ENCODE measurements at regions not wholly inside any gene's neighbourhood (a gene's known extent, or its start where the extent isn't known, plus 50 kb on each side); places are given as distances from the start of the nearest gene placed in this dataset.

DNA sequence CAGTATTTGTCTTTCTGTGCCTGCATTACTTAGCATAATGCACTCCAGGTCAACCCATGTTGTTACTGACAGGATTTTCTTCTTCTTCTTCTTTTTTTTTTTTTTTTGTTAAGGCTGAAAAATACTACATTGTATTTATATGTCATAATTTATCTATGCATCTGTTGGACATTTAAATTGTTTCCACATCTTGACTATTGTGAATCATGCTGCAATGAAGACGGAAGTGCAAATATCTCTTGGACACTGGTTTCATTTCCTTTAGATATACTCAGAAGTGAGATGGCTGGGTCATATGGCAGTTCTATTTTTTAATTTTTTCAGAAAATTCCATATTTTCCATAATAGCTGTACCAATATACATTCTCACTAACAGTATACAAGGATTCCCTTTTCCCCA is 272.7 kb upstream of the PMFBP1 start:
- DNase-seq: no peak

DNA sequence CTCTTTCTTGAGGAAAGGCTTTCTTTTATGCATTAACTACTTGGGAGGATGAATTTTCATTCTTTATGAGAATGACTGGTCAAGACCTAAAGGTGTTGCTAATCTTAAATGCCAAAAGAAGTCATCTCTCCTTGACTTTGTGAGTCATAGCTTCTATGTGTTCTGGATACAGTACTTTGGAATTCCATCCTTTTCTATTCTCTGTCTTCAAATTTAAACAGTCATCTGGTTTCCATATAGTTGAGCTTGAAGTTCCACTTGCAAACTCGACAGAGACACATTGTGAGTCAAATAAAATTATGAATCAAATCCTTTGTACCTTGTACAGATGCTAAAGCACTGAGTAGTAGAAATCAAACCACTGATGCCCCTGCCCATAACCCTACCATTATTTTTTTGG is 271.9 kb upstream of the PMFBP1 start:
- no peak for DNase-seq

DNA sequence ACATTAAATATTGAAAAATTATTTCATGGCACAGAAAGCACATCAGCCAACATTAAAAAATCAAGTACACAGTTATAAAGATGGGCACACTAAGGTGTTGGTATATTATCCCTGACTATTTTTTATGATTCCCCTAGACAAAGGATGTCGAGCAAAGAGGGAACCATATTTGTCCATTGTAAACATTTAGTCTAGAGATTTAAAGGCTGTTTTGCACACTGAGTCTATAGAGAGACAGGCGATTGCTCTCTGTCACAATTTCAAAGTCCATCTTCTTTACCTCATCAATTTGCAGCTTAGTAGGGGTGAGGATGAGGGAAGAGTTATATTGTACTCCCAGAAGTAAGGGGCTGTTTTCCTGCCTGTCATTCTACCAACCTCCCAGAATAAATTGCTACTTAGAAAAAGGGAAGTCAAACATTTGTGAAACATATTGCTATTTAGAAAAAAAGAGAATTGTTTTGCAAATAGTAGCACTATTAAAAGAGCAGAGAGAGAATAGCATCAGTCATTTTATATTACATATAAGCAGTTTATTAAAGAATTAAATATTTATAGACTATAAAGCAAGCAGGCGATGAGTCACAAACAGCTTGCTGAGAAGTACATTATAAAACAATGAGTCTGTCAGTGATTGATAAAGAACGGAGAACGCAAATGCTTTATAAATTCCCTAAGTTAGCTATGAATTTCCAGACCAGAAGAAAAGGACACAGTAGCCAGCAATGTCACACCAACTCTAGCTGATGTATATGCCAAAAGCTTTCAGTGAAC is 270.6 kb upstream of the PMFBP1 start:
- DNase-seq: no peak

DNA sequence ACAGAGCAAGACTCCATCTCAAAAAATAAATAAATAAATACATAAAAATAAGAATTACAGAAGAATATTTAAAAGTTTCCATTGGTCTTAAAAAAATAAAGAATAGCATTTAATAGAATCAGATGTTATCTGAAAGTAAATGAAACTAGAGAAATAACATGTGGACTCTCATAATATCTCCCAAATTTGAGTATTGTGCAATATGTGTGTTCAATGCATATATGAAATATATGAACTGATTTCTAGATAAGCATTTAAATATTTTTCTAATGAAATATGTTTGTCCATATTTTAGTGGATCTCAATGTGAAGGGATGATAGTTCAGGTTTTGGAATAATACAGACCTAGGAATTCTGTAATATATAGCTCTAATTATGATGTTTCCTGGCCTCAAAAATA is 265.9 kb upstream of the PMFBP1 start:
- no peak for DNase-seq

DNA sequence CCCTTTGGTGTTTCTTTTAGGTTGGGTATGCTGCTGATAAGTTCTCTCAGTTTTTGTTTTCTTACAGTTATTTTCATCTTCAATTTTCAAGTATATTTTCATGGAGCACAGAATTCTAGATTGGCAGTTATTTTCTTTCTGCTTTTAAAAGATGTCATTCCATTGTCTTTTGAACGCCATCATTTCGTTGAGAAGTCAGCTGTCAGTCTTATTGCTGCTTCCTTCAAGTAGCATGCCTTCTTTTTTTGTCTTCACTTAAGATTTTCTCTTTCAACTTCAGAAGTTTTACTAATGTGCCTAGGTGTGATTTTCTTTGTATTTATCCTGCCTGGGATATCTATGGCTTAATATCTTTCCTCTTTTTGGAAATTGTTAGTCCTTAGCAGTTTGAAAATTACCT is 262.2 kb upstream of the PMFBP1 start:
- DNase-seq: no peak

DNA sequence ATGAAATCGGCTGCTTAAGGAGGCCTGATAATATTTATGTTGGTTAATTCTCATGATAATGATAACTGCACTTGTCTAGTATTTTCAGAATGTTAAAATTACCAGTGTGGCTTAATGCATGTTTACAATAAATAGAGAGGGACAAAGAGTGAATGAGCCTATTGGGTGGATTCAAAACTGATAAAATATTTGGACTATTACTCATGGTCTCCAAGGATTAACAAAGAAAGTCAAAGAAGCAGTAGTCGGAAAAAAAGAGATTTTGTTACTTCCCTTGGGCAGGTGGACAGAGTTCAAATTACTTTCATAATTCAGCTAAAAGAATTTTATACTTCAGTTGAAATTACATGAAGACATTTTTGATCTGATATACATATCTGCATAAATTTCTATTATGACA is 258.2 kb upstream of the PMFBP1 start:
- no peak for DNase-seq

DNA sequence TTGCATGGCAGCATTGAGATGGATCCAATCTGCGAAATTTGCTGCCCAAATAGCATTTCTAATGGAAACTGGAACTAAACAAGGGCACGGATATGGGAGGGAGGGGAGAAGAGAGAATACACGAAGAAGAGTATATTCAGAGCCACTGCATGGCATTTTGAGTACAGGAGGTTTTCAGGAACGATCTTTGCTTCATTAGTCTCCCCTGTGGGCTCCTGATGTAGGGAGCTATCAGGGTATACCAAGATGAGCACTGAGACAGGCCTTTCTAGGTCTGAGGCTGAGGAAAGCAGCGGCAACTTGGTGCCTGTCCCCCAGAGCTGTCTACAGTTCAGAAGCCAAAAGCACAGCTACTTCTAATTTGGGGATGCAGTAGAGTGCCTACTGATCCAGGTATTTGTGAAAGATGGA is 257.7 kb upstream of the PMFBP1 start:
- DNase-seq: no peak

DNA sequence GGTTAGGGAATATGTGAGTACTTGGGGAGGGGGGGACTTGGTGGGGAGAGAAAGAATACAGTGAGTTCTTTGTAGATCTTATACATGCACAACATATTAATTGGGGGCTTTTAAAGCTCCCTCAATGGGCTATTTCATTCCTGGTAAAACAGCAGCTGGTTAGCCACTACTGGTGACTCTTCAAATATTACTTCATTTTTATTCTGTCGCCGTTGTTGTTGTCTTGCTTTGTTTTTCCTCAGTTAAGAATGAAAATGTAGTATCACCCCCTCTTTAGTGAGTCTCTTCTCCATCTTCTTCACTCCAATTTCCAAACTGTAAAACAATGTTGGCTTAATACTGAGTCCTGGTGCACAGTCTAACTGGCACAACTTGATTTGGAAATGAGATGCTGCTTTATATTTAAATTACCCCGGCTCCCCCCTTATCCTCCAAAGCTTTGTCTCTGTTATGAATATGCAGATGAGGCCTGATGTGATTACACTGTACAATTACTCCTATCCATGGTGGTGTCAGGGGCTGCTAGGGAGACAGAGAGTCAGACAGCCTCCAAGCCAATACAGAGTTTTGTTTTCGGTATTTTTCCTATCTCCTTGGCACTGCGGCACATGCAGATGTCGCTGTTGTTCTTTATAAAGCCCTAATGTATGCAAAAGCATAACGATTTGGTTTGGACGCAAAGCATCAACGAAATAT is 256.9 kb upstream of the PMFBP1 start:
- DNase-seq: peak in 1 of 2 experiments; percentile 5

DNA sequence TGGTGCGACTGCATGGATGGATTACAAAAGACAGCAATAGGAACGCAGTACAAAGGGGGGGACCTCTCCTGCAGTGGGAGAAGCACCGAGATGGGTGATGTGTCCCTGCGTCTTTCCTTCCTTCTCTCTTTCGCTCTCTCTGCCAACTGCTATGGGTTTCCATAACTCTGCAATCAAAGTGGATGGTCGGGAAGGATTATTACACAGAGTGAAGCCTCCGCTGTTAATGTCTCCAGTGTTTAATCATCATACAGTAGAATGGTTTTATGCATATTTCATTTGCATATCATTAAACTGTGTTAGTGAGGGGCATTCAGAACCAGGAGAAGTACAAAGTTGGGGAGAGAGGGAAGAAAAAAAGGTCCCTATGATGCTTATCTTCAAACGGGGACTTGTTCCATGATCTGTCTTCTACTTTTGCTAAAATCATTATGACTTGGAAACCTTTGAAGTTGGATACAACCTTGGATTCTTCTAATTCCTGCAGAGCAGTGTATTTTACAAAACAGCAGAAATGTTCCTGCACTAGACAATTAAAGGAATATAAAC is 255.9 kb upstream of the PMFBP1 start:
- peak in 1 of 2 experiments; percentile 15 for DNase-seq

DNA sequence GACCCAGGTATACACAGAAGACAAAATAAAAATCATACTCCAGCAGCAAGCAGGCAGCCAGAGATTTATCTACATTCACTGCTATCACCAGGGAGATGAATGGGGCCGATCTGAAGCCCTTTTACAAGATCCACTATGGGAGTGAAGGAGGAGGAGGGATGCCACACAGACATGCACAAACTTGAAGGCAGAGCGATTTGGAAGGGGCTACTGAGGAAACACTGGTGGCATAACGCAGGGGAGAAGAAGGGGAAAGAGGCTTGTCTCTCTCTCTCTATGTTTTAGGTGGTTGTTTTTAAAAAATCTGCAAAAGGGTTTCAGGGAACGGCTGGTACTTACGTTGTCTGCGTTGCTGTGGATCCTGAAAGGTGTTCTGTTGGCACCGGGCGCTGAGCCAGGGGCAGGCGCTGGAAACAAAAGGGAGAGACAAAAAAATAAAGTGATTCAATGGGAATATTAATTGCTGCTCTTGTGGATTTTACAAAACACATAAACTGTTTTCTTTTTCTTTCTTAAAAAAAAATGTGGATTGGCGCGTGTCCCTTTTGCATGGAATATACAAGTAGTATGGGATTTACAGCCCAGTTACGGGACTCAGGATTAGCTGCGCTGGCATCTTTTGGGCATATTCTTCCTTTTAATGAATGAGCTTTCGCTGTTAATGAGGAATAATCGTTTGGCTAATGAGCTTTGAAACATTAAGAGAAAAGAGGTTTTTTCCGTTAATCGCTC is 255.3 kb upstream of the PMFBP1 start:
- peak in 1 of 2 experiments; percentile 27 for DNase-seq

DNA sequence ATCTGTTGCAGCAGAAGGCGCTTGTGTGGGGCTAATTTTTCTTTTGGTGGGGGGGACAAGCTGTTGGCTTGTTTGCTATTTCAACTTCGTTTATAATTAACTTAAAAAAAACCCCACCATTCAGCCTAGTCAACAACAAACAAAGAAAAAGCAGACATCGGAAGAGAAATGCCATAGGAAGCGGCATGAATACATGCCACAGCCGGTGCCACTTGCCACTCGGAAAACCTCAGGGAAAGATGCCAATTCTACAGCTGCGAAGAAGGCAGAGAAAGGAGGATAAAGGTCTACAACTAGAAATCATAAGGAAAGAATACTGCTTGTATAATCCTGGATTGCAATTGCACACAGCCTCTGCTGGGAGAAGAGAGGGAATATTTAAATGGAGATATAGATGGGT is 254.4 kb upstream of the PMFBP1 start:
- peak in 1 of 2 experiments; percentile 1 for DNase-seq

DNA sequence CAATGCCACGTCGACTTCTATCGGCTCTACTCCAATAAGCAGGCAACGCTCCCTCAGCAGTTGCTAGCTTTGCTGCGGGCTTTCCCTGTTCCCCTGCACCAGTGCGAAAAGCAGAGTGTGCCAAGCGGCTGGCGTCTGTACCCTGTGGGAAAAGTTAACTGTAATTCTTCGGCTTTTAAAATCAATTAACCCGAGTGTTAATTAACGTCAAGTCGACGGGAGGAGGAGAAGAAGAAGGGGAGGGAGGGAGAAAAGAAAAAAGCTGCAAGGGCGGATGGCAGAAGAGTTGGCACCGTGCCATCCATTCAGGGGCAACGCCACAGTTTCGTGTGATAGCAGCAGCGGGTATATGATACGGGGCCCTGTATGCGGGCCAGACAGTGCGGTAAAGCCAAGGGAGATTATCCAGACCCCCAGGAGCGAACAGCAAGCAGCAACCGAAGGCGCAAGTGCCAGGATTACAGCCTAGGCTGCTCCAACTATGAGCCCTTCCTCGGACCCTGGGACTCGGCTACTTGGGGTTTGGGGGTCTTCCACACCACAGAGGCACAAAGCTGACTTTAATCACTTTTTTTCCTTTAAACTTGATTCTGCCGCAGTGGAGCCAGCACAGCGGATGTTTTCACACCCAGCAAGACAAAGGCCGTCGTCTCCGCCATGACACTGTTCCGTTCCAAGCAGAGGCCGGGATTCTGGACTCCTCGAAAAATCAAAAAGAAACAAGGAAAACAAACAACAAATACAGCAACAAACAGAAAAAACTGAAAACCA is 253.8 kb upstream of the PMFBP1 start:
- DNase-seq: peak in 1 of 2 experiments; percentile 33

DNA sequence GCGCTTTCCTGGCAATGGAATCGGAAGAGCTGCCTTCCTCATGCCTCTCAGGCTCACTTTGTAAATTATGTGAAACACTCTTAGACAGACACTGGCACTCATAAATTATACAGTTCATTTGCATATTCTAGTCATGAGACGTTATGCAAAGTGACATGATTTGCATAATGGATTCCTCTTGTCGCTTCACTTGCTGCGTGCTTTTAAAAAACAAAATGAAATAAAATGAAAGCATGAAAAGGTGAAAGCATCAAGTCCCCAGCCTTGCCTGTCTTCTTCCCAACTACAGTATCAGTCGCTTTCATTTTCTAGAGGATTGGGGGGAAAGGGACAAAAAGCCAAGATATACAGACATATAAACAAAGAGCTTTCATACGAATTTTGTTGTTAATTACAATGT is 252.8 kb upstream of the PMFBP1 start:
- DNase-seq: no peak

DNA sequence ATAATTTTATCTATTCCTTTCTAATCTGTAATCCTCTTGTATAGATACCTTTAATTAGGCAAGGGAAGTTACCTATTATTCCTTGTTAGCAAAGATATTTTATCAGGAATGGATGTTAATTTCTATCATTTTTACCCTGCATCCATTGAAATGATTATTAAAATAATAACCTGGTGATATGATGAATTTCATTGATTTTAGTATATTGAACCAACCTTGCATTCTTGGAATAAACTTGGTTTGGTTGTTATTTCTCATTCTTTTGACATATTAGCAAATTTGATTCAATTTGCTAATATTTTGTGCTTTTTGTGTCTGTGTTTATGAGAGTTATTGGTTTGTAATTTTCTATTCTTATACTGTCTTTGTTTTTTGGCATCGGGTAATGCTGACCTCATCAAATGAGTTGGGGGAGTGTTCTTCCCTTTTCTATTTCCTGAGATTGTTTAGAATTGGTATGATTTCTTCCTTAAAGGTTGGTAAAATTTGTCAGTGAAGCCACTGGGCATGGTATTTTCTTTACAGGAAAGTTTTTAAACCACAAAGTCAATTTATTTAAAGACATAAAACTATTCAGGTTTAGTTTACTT is 250.4 kb upstream of the PMFBP1 start:
- DNase-seq: no peak

DNA sequence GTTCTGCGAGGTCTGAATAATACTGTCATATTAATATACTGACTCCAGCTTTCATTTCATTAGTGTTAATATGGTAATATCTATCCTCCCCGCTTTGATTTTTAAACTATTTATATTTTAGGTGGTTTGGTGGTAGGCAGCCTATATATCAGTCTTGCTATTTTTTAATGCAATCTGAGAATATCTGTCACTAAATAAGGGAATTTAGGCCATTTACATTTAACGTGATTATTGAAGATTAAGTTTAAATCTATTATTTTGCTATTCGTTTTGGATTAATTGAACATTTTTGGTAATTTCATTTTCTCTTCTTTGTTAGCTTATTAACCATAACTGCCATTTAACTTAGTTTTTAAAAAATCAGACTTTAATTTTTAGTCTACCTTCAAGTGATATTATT is 247.7 kb upstream of the PMFBP1 start:
- no peak for DNase-seq

DNA sequence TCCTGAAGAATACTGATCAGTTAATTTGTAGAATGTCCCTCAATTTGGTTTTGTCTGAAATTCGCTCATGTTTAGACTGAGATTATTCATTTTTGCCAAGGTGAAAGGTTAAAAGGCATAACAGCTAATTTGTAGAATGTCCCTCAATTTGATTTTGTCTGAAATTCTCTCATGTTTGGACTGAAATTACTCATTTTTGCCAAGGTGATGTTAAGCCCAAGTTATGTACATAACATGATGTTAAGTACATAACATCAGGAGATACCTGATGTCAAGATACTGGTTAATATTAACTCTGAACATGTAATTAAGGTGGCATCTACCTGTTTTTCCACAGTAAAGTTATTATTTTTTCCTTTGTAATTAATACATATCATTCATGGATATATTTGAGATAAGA is 243.4 kb upstream of the PMFBP1 start:
- DNase-seq: no peak

DNA sequence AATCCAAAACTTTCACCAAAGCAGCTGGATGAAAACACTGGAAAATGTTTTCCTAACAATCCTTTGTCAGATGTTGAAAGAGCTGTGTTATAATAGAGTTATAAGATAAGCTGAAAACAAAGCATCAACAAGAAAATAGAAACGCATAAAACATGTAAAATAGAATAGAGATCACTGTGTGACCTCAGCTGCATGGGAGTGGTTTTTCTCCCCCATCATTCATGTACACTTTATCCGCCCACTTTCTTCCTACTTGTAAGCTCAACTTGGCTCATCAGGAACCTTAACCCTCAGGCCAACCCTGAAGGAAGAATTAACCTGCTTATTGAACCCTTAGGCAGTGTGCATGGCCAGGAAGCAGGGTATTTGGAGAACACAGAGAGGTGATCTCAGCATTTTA is 238.5 kb upstream of the PMFBP1 start:
- no peak for DNase-seq

DNA sequence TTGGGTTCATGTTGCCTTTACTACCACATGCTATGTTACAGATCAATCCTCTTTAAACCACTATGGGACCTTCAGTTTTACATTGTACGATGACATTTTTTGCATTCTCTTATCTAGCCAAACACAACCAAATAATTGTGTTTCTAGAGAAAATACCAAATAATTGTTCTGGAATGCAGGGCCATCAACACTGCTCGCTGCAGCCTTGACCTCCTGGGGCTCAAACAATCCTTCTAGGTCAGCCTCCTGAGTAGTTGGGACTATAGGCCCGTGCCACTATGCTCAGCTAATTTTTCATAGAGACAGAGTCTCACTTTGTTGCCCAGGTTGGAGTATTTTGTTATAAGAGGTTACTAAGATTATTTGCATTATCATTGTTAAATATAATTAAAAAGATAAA is 237.5 kb upstream of the PMFBP1 start:
- DNase-seq: no peak

DNA sequence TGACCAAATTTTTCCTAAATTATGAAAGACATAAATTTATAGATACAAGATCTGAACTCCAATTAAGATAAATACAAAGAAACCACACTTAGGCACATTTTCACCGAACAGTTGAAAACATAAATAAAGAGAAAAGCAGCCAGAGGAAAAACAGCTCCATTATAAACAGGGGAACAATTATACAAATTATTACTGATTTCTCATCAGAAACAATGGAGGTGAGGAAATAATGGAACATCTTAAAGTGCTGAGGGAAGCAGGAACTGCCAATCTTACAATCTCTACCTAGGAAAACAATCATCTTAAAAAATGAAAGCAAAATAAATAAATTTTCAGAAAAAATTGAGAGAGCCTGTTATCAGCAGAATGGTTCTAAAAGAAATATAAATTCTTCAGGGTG is 234.4 kb upstream of the PMFBP1 start:
- DNase-seq: no peak

DNA sequence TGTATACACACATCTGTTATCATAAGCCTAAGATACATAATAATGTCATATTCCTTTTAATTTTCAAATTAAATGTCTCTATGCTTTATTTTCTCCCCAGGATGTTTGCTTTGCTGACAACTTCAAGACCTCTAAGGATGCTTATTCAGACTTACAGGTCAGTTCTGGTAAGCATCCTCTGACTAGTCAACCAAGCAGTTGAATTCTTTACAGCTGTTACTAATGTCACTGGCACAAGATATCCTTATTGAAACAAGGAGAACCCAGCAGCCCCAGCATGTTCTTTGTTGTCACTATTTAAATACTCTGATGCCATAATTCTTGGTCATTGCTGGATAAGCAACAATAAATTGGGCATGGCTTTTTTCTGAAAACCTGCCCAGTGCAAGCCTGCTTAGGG is 232.3 kb upstream of the PMFBP1 start:
- no peak for DNase-seq

DNA sequence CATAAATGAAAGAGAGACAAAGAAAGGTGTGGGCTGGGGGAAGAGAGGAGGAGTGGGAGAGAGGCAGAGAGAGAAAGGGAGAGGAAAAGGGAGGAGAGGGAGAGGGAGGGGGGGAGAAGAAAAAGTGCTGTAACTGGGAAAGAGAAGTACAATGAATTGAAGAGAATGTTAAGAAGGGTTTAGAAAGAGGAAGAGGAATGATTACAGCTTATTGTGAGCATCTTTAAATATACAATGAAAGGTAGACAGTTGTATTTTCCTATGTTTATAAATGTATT is 229.1 kb upstream of the PMFBP1 start:
- no peak for DNase-seq

DNA sequence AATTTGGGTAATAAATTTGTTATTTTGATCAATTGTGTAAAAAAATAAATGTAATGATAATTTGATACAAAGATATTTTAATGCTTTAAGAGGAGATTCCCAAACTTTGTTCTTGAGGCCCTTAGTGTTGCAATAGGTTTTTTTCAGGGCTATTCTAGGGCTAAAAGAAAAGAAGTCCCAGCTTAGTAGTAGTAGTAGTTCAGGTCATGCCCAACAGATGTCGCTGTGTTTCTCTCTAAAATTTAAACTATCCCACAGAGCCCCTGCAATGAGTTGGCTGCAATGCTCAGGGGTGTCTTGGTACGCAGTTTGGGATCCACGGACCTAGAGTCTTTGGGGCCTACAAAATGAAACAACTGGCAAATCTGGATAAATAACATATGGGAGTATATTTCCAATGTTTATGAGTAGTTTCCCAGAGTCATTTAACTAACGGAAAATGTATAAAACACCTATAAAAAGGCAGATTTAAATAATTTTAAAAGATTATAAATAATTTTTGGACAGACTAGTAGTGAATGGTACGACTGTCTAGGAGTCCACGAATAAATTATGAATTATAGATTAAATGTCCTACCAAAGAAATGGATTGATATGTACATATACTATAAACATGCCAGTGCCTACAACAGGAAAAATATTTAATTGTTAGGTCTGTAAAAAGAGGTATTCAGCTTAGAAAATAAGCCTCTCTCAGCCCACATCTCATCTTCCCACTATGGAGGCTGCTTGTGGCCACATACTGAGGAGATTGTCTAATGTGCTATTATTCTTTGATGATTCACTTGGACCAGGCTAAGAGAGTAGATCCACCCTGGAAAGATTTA is 228.5 kb upstream of the PMFBP1 start:
- no peak for DNase-seq

Measured in cerebellar nuclear complex (tissue), 1 donor.